Myocyte (in vitro differentiated cells): ENCODE measurements at regions not wholly inside any gene's neighbourhood (a gene's known extent, or its start where the extent isn't known, plus 50 kb on each side); places are given as distances from the start of the nearest gene placed in this dataset.

Experiments
- DNase-seq: peaks from one replicate; pipeline ENCODE4 v3.0.0-alpha.2; 2012; ENCODE audit warnings: low read depth

DNA sequence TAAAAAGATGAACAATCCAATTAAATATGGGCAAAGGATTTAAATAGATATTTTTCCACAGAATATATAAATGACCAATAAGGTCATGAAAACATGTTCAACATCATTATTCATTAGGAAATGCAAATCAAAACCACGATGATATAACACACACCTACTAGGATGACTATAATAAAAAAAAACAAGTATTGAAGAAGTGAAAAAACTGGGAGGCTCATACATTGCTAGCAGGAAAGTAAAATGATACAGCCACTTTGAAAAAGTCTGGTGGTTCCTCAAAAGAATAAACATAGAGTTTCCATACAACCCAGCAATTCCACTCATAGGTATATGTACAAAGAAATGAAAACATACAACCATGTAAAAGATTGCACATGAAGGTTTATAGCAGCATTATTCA is 75.7 kb upstream of the RAB4A start:
- DNase-seq = no peak

DNA sequence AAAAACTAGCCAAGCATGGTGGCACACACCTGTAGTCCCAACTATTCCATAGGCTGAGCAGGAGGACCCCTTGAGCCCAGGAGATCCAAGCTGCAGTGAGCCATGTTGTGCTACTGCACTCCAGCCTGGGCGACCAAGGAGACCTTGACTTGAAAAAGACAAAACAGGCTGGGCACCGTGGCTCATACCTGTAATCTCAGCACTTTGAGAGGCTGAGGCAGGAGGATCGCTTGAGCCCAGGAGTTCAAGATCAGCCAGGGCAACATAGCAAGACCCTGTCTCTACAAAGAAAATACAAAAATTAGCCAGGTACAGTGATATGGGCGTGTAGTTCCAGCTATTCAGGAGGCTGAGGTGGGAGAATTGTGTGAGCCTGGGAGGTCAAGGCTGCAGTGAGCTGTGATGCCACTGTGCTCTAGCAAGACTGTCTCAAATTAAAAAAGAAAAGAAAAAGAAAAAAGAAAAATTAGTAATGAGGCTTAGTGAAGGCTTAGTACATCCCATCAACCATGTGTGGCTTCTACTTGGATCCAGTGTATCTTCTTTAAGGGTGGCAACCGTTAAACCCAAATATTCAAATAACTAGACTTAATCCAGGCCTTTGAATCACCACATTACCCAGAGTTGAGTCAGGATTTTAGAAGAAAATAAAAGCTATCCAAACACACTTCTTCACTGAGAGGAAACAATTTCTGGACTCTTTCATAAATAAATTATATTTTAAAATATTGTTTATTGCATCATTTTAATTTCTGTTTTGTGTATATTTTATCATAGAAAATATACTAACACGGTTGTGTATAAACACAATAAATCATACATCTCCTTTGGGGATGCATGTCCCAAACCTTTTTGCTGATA is 74.3 kb upstream of the RAB4A start:
- peak; percentile 9 for DNase-seq

DNA sequence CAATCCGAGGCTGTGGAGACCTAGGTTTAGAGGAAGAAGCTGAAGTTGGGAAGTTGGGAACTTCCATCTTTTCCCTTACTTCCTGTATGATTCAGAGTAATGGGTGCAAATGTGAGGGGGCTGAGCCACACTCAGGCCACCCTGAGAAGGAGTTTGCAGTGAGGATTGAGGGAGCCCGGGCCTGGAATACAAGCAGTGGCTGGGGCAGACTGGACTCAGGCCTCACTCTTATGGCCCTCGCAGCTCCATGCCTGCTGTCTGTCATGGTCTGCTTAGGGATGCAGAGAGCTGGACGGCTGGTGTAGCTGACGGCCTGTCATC is 73.7 kb upstream of the RAB4A start:
- DNase-seq = no peak

DNA sequence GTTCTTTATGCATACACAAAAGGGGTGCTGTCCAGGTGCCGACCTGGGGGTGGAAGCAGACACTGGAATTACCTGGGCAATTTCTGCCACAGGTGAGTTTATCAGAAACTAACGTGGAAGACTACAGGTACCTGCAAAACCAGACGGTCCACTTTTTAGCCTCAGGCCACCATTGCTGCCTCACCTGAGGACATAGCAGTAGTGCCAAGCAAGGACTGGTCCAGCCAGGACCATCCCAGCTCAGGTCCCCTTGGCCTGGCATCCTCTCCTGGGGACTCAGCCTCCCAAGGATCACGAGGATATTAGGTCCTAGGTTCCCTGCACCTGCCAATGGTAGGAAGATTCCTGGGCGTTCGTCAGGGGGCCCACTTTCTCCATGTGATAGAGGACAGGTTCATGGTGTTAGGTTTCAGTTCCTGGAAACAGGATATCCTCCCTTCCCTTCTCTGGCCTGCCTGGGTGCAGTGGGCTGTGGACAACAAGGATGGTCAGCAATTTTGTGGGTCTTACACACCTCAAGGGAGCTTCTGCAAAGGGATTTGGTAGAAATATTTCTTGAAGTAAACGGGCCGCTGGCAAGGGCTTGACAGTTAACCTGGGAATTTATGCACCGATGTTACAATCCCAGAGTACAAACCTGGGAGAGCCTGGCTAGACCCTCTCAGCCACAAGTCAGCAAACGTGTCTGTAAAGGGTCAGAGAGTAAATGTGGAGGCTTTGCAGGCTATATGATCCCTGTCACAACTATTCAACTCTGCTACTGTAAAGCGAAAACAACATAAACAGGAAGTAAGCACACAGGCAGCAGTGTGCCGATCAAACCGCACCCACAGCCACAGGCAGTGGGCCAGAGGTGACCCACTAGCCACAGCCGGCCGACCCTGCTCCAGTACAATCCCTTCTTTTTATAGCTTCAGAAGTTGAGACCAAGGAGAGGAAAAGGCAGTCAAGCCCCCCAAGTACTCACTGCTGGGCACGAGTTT is 71.4 kb upstream of the RAB4A start:
- DNase-seq = peak; percentile 21

GRCh38 chr1:229203030-229203751 is 67.7 kb upstream of the RAB4A start:
- DNase-seq = peak; percentile 54

- DNase-seq = no peak
These were observed 66.8 kb upstream of the RAB4A start for GRCh38 chr1:229203991-229204632.

DNA sequence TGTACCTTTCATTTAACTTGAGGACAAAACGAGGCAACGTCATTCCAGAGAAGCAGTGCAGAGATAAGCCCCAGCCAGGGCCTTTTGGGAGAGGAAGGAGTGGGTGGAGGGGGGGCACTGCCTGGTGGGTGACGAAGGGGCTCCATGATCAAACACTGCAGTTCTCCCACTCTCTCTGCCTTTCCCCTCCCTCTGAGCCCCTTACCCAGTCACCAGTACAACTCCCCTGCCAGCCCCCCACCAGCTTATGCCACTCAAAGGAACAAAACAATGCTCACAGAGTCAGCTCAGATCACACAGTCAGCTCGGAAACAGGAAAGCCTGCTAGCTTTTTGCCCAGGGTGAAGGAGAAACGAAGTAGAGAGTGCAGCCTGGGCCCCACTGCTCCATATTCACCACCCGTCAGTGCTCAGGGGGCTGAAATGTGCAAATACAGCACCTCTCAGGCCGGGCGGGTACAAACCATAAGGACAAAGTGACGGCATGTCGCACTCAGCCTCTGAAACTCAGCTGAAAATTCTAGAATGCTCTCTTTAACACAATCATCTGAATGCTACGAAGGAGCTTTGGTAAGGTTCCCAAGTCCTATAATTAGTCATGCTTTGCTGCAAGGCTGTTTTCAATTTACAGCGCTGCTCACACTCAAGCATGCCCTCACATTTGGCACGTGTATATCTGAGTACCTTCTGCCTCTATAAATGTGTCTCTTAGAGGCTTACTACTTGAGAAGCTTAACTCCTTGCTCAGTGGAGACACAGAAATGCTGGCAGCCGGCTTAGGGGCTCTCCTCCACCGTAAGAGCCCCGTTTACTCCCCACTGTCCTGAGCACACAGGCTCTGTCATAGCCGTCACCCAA is 65.8 kb upstream of the RAB4A start:
- DNase-seq = no peak

DNA sequence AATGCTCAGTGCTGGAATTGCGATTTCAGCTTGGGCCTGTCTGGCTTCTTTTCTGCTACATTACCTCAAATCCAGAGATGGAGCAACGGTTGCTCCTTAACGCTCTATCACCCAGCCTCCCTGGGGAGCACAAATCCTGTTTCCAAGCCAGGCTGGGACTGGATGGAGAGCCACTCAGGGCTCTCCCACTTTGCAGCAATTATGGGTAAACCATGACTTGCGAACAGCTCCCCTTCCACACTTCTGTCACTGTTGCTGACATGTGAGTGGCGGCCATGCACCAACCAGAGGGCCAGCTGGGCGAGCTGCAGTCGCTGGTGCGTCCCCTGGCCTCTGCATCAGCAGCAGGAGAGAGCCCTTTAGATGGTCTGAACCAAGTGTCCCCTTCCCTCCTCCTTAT is 65.1 kb upstream of the RAB4A start:
- DNase-seq = no peak

DNA sequence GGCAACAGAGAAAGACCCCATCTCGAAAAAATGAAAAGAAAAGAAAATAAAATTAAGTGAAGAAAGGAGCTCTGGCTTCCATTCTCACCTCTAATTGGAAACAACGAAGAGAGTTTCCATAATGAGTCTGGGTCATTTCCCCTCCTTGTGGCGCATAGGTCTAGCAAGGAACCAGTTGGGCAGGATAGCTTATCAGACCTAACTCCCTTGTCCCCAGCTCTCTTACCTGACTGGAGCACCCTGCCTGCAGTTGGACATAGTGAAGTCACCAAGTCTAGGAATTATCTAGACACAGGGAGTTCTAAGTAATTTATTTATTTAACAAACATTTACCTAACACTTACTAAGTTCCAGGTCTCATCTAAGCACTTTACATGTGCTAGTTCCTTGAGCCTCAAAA is 63.0 kb upstream of the RAB4A start:
- DNase-seq = no peak

DNA sequence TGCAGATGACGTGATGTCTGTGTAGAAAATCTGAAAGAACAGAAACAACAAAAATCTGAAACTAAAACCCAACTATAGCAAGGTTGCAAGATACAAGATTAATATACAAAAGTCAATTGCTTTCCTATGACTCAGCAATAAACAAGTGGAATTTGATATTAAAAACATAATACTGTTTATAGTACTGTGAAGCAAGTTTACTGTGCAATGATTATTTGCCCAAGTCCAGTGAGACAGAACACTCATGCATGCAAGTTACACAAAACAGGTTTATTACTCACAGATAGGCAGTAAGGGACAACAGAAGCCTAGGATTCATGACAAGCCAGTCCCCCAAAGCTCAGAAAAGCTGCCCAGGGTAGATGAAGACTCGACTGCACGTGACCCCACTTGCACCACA is 62.4 kb upstream of the RAB4A start:
- DNase-seq = no peak

- no peak for DNase-seq
These were observed 61.5 kb upstream of the RAB4A start for GRCh38 chr1:229209386-229209785.

- no peak for DNase-seq
These were observed 61.1 kb upstream of the RAB4A start for GRCh38 chr1:229209816-229210215.

- DNase-seq = no peak
These were observed 60.1 kb upstream of the RAB4A start for GRCh38 chr1:229210844-229211243.

DNA sequence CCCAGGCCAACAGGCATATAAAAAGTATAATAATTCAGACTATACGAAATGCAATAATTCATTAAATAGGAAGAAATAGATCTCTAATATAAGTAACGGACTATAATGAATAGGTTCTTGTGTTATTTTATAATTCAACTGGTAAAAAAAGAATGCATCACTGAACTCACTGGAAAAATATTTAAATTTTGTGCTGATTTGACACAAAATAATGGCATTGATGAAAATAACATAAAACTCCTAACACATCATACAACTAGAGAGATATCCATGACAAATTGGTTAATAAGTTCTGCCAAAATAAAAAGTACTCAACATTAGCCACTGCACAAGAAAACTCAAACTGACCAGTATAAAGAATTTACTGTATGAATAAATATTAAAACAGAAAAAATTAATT is 57.1 kb upstream of the RAB4A start:
- no peak for DNase-seq

DNA sequence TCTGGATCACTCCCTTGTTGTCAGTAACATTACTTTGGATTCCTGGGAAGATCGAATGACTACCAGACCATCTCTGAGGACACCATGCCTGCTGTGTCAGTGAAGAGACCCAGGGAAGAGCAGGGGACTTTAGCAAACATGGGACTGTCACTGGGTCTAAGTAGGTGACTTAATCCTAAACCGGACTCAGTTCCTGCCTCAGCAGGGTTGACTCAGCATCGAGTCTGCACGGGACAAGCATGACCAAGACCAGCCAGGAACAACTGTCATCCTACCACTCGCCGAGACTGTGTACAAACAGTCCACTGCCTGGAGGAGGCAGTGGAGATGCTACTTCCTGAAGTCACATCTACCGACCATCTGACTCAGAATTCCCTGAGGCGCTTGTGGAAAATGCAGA is 53.2 kb upstream of the RAB4A start:
- DNase-seq = peak; percentile 18

- DNase-seq = no peak
These were observed 52.3 kb upstream of the RAB4A start for GRCh38 chr1:229218612-229219025.

DNA sequence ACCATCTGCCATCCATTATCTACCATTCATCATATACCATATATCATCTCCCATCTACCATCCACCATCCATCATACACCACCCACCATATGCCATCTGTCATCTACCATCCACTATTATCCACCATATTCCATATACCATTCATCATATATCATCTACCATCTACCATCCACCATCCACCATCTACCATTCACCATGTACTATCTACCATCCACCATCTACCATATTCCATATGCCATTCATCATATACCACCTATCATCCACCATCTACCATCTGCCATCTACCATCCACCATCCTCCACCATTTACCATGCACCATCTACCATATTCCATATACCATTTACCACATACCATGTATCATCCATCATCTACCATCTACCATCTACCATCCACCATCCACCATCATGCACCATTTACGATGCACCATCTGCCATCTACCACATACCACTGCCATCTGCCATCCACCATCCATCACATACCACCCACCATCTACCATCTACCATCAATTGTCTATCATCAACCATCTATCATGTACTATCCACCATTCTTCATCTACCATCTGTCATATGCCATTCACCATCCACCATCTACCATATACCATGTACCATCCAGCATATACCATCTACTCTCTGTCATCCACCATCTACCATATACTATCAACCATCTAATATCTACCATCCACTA is 50.6 kb upstream of the RAB4A start:
- no peak for DNase-seq

DNA sequence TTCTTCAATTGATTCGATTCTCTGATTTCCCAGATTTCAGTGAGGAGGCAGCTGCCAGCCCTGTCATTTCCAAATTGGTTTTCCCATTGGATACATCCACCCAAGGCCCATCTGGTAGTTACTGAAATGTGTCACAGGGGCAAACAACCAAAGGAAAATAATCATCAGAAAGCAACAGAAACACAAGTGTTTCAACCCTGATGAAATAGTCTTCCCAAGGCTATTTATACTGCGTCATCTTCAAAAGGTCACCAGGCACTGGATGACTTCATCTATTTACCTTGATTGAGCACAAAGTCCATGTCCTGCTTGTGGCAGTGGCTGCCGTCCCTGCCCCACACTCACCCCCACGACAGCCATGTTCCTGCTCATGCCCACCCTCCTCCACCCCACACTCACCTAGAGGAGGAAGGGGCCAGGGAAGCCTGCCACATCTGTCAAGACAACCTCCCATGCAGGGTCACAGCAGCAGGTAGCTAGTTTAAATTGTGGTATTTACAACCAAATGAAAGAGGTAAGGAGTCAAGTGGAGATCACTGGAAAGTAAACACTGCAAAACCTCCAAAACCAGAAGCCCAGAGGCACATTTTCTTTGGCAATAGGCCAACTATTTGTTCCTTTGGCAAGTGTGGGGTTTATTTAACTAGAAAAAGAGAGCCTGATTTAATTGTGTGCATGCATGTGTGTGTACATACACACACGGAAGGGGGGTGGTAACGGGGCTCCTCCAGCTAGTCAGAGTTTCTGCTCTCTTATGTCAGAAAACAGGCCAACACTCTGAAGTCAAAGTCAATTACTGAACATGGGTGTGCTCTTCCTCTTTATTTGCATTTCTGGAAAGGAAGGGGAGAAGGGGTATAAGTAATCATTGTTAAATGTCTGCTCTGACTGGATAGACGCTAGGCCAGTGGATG is 49.5 kb upstream of the RAB4A start:
- DNase-seq = no peak
